GM21360 (cell line): ENCODE measurements at regions not wholly inside any gene's neighbourhood (a gene's known extent, or its start where the extent isn't known, plus 50 kb on each side); places are given as distances from the start of the nearest gene placed in this dataset.

Source experiments
- ATAC-seq: cut with Tn5 transposase; IDR thresholded peaks from one replicate; pipeline ENCODE4 v1.9.1; 2021; ENCODE audit warnings: mild to moderate bottlenecking, moderate library complexity; ENCODE audit not compliant: unreplicated experiment

- ATAC-seq = no peak
These were observed 144.0 kb downstream of the CDC5L start for GRCh38 chr6:44531442-44532015.

- no peak for ATAC-seq
These were observed 145.9 kb downstream of the CDC5L start for GRCh38 chr6:44533421-44533820.

- ATAC-seq = no peak
These were observed 146.8 kb downstream of the CDC5L start for GRCh38 chr6:44534291-44534690.

- no peak for ATAC-seq
These were observed 147.9 kb downstream of the CDC5L start for GRCh38 chr6:44535446-44535845.

- no peak for ATAC-seq
These were observed 148.5 kb downstream of the CDC5L start for GRCh38 chr6:44535967-44536366.

GRCh38 chr6:44537306-44538049 lies 150.0 kb downstream of the CDC5L start:
- no peak for ATAC-seq

GRCh38 chr6:44538131-44538806 lies 150.8 kb downstream of the CDC5L start:
- ATAC-seq = no peak

- no peak for ATAC-seq
These were observed 151.3 kb downstream of the CDC5L start for GRCh38 chr6:44538807-44539201.

GRCh38 chr6:44539701-44540355 lies 152.3 kb downstream of the CDC5L start:
- ATAC-seq = no peak

GRCh38 chr6:44540881-44541280 lies 153.4 kb downstream of the CDC5L start:
- no peak for ATAC-seq

GRCh38 chr6:44542401-44543116 lies 155.1 kb downstream of the CDC5L start:
- no peak for ATAC-seq

- ATAC-seq = no peak
These were observed 156.2 kb downstream of the CDC5L start for GRCh38 chr6:44543664-44544063.

GRCh38 chr6:44545224-44545623 lies 157.7 kb downstream of the CDC5L start:
- no peak for ATAC-seq

- no peak for ATAC-seq
These were observed 160.8 kb downstream of the CDC5L start for GRCh38 chr6:44548319-44548718.

- ATAC-seq = no peak
These were observed 162.0 kb downstream of the CDC5L start for GRCh38 chr6:44549516-44549915.

- ATAC-seq = no peak
These were observed 166.7 kb downstream of the CDC5L start for GRCh38 chr6:44554194-44554593.

- no peak for ATAC-seq
These were observed 167.4 kb downstream of the CDC5L start for GRCh38 chr6:44554861-44555260.

- ATAC-seq = no peak
These were observed 168.5 kb downstream of the CDC5L start for GRCh38 chr6:44556046-44556445.

- ATAC-seq = no peak
These were observed 170.7 kb downstream of the CDC5L start for GRCh38 chr6:44558024-44558831.

GRCh38 chr6:44558832-44559251 lies 171.3 kb downstream of the CDC5L start:
- ATAC-seq = no peak
